ENCODE measurements at regions not wholly inside any gene's neighbourhood (a gene's known extent, or its start where the extent isn't known, plus 50 kb on each side); places are given as distances from the start of the nearest gene placed in this dataset.

GRCh38 chr3:163548015-163548414, 1530.3 kb downstream of the SI start:
- FAIRE-seq: no peak
- DNase-seq (ENCODE audit: low read depth, low spot score): no peak
- BruUV-seq (replicated peaks): no TSS peak
- H2AFZ ChIP-seq (ENCODE audit: low read depth, low read length): no peak overlapping the region
- H3K79me2 ChIP-seq (ENCODE audit: control insufficient read depth, insufficient read depth, low read length): no peaks in the 10 kb centered on the region
- no peaks in the 10 kb centered on the region for H3K27me3 ChIP-seq (ENCODE audit: control insufficient read depth in 2 of 2, insufficient read depth in 2 of 2, low read length in 2 of 2)
- no peaks in the 10 kb centered on the region for H3K4me1 ChIP-seq (ENCODE audit: control insufficient read depth, extremely low read depth, insufficient read depth, low read length)
- no peak overlapping the region for H3K4me3 ChIP-seq (replicated peaks in 1 of 3; ENCODE audit: insufficient read depth in 1 of 3, low read depth in 1 of 3, low read length in 3 of 3)
- no peak overlapping the region for H3K9ac ChIP-seq (replicated peaks; ENCODE audit: extremely low read depth, insufficient read depth, low read length)
- no peaks in the 10 kb centered on the region for H3K36me3 ChIP-seq (ENCODE audit: control insufficient read depth in 2 of 2, extremely low read depth in 1 of 2, insufficient read depth in 2 of 2, low read length in 2 of 2)
- intact Hi-C loops (cut with micrococcal nuclease): no loop called here
- no peaks in the 10 kb centered on the region for H4K20me1 ChIP-seq (replicated peaks; ENCODE audit: control insufficient read depth, extremely low read depth, insufficient read depth, low read length)
- H3K9me1 ChIP-seq (replicated peaks; ENCODE audit: control insufficient read depth, extremely low read depth, insufficient read depth, low read length): no peaks in the 10 kb centered on the region
- H3K9me3 ChIP-seq (replicated peaks; ENCODE audit: control insufficient read depth, insufficient read depth, low read length): no peaks in the 10 kb centered on the region
- dilution Hi-C loops (cut with MboI; ENCODE audit: extremely low pct_ligation_motif_present, low sequenced_read_pairs): no loop called here
- no peak overlapping the region for H3K4me2 ChIP-seq (ENCODE audit: insufficient read depth, low read length)
- ChIA-PET CTCF (no interaction called here), POLR2A (no interaction called here)
- TF ChIP-seq FOS (IDR thresholded peaks at IDR 0.05; ENCODE audit: borderline replicate concordance, insufficient read depth, low read length) (no peak), POLR2AphosphoS5 (IDR thresholded peaks at IDR 0.05; ENCODE audit: insufficient read depth, low read depth, low read length) (no peak), POLR2A (IDR thresholded peaks at IDR 0.05; ENCODE audit: low read depth, low read length) (no peak), JUN (IDR thresholded peaks at IDR 0.05; ENCODE audit: borderline replicate concordance, insufficient read depth, insufficient read length, low read depth) (no peak), GATA2 (IDR thresholded peaks at IDR 0.05; ENCODE audit: insufficient read depth, insufficient read length, low read depth, low read length) (no peak), MYC (IDR thresholded peaks at IDR 0.05; ENCODE audit: low read depth, low read length) (no peak), EZH2 (IDR thresholded peaks at IDR 0.05; ENCODE audit: borderline replicate concordance, low read depth, low read length, severe bottlenecking) (no peak)
- TF ChIP-seq, protein P1, sequence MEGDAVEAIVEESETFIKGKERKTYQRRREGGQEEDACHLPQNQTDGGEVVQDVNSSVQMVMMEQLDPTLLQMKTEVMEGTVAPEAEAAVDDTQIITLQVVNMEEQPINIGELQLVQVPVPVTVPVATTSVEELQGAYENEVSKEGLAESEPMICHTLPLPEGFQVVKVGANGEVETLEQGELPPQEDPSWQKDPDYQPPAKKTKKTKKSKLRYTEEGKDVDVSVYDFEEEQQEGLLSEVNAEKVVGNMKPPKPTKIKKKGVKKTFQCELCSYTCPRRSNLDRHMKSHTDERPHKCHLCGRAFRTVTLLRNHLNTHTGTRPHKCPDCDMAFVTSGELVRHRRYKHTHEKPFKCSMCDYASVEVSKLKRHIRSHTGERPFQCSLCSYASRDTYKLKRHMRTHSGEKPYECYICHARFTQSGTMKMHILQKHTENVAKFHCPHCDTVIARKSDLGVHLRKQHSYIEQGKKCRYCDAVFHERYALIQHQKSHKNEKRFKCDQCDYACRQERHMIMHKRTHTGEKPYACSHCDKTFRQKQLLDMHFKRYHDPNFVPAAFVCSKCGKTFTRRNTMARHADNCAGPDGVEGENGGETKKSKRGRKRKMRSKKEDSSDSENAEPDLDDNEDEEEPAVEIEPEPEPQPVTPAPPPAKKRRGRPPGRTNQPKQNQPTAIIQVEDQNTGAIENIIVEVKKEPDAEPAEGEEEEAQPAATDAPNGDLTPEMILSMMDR (IDR thresholded peaks at IDR 0.05; ENCODE audit: extremely low read depth in 1 of 2, insufficient read depth in 1 of 2, low read depth in 1 of 2, low read length in 2 of 2): no peak
- TF ChIP-seq, protein P2, sequence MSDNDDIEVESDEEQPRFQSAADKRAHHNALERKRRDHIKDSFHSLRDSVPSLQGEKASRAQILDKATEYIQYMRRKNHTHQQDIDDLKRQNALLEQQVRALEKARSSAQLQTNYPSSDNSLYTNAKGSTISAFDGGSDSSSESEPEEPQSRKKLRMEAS (IDR thresholded peaks at IDR 0.05; ENCODE audit: insufficient read depth, insufficient read length): no peak
- no peak overlapping the region for H3K27ac ChIP-seq (ENCODE audit: insufficient read depth, low read depth, low read length)

All from endothelial cell of umbilical vein (primary cell).